ENCODE measurements at regions not wholly inside any gene's neighbourhood (a gene's known extent, or its start where the extent isn't known, plus 50 kb on each side); places are given as distances from the start of the nearest gene placed in this dataset.

DNA sequence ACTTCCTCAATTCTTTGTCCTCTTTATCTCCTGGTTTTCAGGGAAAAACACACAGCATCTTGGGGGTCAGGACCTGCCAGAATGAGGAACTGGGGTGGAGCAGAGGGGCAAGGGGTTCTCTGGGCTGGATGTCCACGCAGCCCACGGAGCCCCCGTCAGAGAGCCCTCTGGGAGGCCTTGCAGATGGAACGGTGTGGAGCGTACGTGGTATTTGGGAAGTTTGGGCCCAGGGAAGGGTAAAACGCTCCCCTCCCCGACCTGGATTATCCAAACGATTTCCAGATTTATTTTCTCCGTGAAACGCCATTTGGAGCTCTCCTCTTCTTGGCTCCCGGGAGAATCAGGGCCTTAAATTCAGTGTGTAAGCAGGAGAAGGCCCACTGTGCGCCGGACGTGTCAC is 51.7 kb upstream of the ZNF536 start:
- no peak for TF ChIP-seq REPIN1 (tag by site-specific recombination; IDR thresholded peaks at IDR 0.05; ENCODE audit: low read depth)
- TF ChIP-seq ZNF473 (tag by site-specific recombination; IDR thresholded peaks at IDR 0.05): no peak
- no peak for TF ChIP-seq ZNF280D (tag by site-specific recombination; IDR thresholded peaks at IDR 0.05)
- TF ChIP-seq ZNF416 (tag by site-specific recombination; IDR thresholded peaks at IDR 0.05): no peak
- TF ChIP-seq ZNF677 (tag by site-specific recombination; IDR thresholded peaks at IDR 0.05): no peak
- no peak for TF ChIP-seq ZNF670 (tag by site-specific recombination; IDR thresholded peaks at IDR 0.05; ENCODE audit: low read depth)
- TF ChIP-seq, protein P1, sequence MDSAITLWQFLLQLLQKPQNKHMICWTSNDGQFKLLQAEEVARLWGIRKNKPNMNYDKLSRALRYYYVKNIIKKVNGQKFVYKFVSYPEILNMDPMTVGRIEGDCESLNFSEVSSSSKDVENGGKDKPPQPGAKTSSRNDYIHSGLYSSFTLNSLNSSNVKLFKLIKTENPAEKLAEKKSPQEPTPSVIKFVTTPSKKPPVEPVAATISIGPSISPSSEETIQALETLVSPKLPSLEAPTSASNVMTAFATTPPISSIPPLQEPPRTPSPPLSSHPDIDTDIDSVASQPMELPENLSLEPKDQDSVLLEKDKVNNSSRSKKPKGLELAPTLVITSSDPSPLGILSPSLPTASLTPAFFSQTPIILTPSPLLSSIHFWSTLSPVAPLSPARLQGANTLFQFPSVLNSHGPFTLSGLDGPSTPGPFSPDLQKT (IDR thresholded peaks at IDR 0.05; ENCODE audit: borderline replicate concordance, low read depth, low read length): no peak
- TF ChIP-seq, protein P2, sequence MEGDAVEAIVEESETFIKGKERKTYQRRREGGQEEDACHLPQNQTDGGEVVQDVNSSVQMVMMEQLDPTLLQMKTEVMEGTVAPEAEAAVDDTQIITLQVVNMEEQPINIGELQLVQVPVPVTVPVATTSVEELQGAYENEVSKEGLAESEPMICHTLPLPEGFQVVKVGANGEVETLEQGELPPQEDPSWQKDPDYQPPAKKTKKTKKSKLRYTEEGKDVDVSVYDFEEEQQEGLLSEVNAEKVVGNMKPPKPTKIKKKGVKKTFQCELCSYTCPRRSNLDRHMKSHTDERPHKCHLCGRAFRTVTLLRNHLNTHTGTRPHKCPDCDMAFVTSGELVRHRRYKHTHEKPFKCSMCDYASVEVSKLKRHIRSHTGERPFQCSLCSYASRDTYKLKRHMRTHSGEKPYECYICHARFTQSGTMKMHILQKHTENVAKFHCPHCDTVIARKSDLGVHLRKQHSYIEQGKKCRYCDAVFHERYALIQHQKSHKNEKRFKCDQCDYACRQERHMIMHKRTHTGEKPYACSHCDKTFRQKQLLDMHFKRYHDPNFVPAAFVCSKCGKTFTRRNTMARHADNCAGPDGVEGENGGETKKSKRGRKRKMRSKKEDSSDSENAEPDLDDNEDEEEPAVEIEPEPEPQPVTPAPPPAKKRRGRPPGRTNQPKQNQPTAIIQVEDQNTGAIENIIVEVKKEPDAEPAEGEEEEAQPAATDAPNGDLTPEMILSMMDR (tag by site-specific recombination; IDR thresholded peaks at IDR 0.05): no peak
- TF ChIP-seq GLIS1 (tag by site-specific recombination; IDR thresholded peaks at IDR 0.05): no peak
